ENCODE measurements at regions not wholly inside any gene's neighbourhood (a gene's known extent, or its start where the extent isn't known, plus 50 kb on each side); places are given as distances from the start of the nearest gene placed in this dataset.
"Not testable (repeated sequence)": the region's sequence is repeated elsewhere in the genome, so short reads cannot be mapped to it uniquely, and the experiment has no call there.

- Histone ChIP-seq H3K9me3 (replicated peaks) (peaks cover 32% of the 10 kb centered on the region), H3K27me3 (ENCODE audit: low read depth) (no peaks in the 10 kb centered on the region), H3K27ac (replicated peaks) (no peak overlapping the region), H3K36me3 (no peaks in the 10 kb centered on the region), H3K4me1 (no peaks in the 10 kb centered on the region), H3K4me3 (no peak overlapping the region)
- DNase-seq, result no peak
- TF ChIP-seq CTCF (IDR thresholded peaks at IDR 0.05; ENCODE audit: borderline replicate concordance), result no peak
- intact Hi-C loops (cut with micrococcal nuclease), result no loop called here
Measured at GRCh38 chr3:6421666-6422445, 439.1 kb upstream of the GRM7 start.

- Histone ChIP-seq H3K27ac (replicated peaks) (no peak overlapping the region), H3K4me1 (no peaks in the 10 kb centered on the region), H3K27me3 (ENCODE audit: low read depth) (no peaks in the 10 kb centered on the region), H3K9me3 (replicated peaks) (peaks cover 38% of the 10 kb centered on the region), H3K36me3 (no peaks in the 10 kb centered on the region), H3K4me3 (no peak overlapping the region)
- DNase-seq, result no peak
- no peak for TF ChIP-seq CTCF (IDR thresholded peaks at IDR 0.05; ENCODE audit: borderline replicate concordance)
- intact Hi-C loops (cut with micrococcal nuclease), result no loop called here
Measured at GRCh38 chr3:6425289-6425820, 435.6 kb upstream of the GRM7 start.

GRCh38 chr3:6428276-6428675, 432.6 kb upstream of the GRM7 start:
- intact Hi-C loops (cut with micrococcal nuclease); H3K36me3 ChIP-seq; H3K4me1 ChIP-seq; H3K4me3 ChIP-seq; H3K27me3 ChIP-seq (ENCODE audit: low read depth); DNase-seq; H3K27ac ChIP-seq (replicated peaks): not testable (repeated sequence)
- H3K9me3 ChIP-seq (replicated peaks), result peaks cover 38% of the 10 kb centered on the region

- intact Hi-C loops (cut with micrococcal nuclease), result no loop called here
Measured at GRCh38 chr3:6435951-6436350, 425.0 kb upstream of the GRM7 start.

GRCh38 chr3:6437631-6438030, 423.3 kb upstream of the GRM7 start:
- Histone ChIP-seq H3K9me3 (replicated peaks) (no peaks in the 10 kb centered on the region), H3K27me3 (ENCODE audit: low read depth) (no peaks in the 10 kb centered on the region), H3K4me1 (no peaks in the 10 kb centered on the region), H3K27ac (replicated peaks) (no peak overlapping the region), H3K4me3 (no peak overlapping the region), H3K36me3 (no peaks in the 10 kb centered on the region)
- intact Hi-C loops (cut with micrococcal nuclease), result no loop called here
- DNase-seq, result no peak
- no peak for TF ChIP-seq CTCF (IDR thresholded peaks at IDR 0.05; ENCODE audit: borderline replicate concordance)

More at GRCh38 chr3:6435951-6436350, 425.0 kb upstream of the GRM7 start:
- no peak for TF ChIP-seq CTCF (IDR thresholded peaks at IDR 0.05; ENCODE audit: borderline replicate concordance)
- Histone ChIP-seq H3K36me3 (no peaks in the 10 kb centered on the region), H3K4me3 (no peak overlapping the region), H3K4me1 (no peaks in the 10 kb centered on the region), H3K27ac (replicated peaks) (no peak overlapping the region), H3K9me3 (replicated peaks) (no peaks in the 10 kb centered on the region), H3K27me3 (ENCODE audit: low read depth) (no peaks in the 10 kb centered on the region)
- DNase-seq, result no peak

GRCh38 chr3:6438031-6438430, 422.9 kb upstream of the GRM7 start:
- H3K4me3 ChIP-seq, result no peak overlapping the region
- H3K27me3 ChIP-seq (ENCODE audit: low read depth), result no peaks in the 10 kb centered on the region
- no peak for TF ChIP-seq CTCF (IDR thresholded peaks at IDR 0.05; ENCODE audit: borderline replicate concordance)
- intact Hi-C loops (cut with micrococcal nuclease), result no loop called here
- H3K9me3 ChIP-seq (replicated peaks), result no peaks in the 10 kb centered on the region
- H3K36me3 ChIP-seq, result no peaks in the 10 kb centered on the region
- H3K27ac ChIP-seq (replicated peaks), result no peak overlapping the region
- DNase-seq, result no peak
- H3K4me1 ChIP-seq, result no peaks in the 10 kb centered on the region

Measured in left ventricle myocardium inferior (tissue), 1 donor.